Stimulated activated CD8-positive, alpha-beta memory T cell treated with anti-CD3 and anti-CD28 coated beads, Interleukin-2, amount 100 ng/mL, for 1 hour (primary cell): ENCODE measurements at regions not wholly inside any gene's neighbourhood (a gene's known extent, or its start where the extent isn't known, plus 50 kb on each side); places are given as distances from the start of the nearest gene placed in this dataset.

Source experiments
- DNase-seq, 2 donors: peaks; one replicate each; pipeline ENCODE4 v3.0.0-alpha.2; 2020; ENCODE audit warnings: low read depth in 2 of 2

DNA sequence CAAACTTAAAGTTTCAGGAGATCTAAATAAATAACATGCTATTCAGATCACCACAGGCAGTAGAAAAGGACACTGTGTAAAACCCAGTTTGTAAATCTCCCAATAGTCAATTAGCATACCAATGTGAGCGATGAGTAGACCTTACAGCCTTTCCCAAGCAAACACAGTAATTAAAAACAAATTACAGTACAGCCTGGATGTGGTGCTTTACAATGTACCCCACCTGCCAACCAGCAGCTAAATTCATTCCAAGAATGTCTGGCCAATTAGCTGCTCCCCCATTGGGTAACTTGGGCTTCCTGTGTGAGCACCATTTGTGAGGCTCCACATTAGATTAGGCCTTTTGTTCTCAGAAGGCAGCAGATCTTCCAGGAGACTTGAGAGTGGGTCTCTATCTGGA is 635.0 kb downstream of the TBL1XR1 start:
- no peak for DNase-seq

DNA sequence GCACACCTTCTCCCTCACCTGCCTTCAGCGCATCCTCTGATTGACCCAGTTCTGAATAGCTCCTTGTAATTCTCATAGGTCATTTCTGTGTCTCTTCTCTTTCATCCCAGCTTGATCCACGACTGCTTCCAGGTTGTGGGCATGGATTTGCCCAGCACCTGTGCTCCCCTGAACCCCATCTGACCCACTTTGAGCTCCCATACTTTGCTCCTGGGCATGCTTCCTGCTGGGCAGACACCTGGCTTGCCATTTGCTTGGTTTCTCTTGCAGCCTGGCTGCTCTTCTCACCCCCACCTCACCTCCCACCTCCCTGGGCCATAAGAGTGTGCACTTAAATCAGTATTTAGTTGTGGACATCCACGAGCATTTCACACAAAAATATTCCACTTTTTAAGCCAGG is 635.5 kb downstream of the TBL1XR1 start:
- no peak for DNase-seq

DNA sequence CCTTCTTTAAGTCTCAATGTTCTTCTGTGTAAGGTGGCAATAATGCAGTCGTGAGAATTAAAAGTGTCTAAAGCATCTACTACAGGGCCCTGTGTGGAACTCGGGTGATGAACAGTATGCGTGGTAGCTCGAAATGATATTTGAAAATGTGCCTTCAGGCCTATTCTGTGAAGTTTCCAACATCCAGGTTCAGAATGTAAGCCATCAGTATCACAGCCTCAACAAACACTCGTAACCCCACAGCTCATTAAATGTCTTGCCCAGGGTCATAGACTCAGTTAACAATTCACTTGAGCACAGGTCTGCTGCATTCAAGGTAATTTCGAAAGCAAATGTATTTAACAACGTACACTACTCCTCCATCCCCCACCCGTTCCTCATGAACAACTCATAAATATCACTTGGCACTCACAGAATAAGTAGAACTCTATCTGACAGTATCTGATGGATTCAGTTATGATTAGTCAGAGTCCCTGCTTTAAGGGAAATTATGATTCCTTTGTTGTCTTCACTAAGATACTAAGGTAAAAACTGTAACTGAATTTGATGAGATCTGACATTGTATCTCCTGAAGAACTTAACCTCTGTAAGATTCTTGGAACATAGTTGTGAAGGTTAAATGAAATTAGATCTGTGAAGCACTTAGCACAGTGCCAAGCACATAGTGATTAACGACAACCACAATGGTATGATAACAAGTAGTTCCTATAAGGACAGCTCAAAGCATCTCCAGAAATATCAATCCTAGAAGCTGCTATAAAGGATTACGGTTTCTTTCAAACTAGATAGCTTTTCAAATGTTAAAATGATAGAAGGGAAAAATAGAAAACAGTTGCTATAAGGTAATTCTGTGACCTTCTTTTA is 642.3 kb downstream of the TBL1XR1 start:
- DNase-seq: no peak

DNA sequence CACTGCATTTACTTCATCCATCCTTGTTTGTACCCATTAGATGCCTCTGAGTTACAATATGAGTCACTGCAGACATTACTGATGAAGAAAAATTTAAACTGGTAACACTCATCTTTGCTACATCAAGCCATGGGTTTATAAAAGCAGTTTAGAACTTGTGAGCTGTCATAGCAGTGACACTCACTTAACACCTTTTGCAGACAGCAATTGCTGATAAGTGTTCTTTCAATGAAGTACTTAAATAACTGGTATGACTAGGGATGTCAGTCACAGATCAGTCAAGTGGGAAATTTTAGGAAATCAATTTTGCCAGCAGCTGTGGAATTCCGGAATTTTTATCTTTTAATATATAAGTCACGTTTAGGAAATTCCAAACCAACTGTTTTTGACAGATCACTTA is 643.0 kb downstream of the TBL1XR1 start:
- DNase-seq: no peak

DNA sequence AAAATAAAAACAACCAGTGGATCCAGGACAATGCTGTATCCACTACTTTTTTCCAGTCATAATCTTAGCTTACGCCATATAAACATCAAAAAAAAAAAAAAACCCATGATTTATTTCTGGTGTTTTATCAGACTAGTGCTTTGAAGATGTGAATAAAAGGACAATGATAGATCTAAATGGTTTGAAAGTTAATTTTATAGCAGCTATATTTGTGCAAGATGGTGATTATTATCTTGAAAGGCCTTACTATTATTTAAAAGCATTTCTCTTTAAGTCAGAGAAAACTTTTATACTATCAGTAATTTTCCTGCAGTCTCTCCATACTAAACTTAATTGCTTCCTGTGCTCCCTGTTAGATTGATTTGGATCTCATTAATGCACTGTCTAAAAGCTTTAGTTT is 670.3 kb downstream of the TBL1XR1 start:
- DNase-seq: no peak

DNA sequence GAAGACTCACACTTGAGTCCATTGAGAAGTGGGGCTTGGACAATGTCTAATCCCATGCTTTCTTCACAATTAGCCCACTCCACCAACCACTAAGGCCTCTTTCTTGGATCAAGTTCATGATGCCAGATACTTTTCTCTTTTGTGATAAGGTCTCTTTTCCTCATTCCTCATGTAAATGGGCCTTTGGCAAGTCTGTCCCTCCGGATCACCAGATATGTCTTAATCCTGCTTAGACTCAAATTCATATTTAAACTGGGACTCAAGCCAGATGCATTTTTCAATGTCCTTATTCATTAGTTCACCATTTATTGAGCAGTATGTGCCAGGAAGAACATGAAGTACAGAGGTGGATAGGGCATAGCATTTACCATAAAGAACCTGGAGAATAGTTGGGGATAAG is 671.1 kb downstream of the TBL1XR1 start:
- DNase-seq: no peak

DNA sequence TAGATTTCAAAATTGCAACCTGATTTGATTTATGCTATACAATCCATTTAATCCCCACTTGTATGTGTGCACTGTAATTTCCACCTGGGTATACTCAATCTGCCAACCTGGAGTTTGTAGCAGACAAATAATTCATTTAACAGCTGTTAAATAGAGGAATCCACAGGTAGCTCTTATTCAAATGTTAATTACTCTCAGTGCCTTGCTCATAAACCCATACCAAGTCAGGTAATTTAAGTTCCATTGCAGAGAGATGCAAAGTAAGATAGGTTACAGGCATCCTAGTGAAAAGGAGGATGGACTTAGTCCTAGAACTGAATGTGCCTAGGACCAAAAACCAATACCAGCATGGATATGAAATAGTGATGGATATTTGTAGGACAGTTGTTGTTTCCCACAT is 674.2 kb downstream of the TBL1XR1 start:
- no peak for DNase-seq

DNA sequence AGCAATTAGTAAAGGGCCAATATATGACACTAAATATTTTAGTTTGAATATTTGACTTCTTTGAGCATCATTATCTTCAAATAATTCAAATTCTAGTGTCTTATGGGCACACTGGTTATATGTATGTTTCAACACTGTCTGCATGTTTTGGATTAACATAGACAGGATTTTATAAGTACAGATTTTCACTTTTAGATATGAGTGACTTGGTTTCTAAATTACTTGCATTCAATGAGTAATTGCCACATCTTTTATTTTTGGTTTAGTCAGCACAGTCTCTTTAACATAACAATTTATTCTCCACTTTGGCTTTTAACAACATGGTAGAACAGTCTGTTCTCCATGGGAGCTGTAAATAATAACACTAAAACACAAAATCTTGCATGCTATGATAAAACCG is 674.8 kb downstream of the TBL1XR1 start:
- DNase-seq: no peak

DNA sequence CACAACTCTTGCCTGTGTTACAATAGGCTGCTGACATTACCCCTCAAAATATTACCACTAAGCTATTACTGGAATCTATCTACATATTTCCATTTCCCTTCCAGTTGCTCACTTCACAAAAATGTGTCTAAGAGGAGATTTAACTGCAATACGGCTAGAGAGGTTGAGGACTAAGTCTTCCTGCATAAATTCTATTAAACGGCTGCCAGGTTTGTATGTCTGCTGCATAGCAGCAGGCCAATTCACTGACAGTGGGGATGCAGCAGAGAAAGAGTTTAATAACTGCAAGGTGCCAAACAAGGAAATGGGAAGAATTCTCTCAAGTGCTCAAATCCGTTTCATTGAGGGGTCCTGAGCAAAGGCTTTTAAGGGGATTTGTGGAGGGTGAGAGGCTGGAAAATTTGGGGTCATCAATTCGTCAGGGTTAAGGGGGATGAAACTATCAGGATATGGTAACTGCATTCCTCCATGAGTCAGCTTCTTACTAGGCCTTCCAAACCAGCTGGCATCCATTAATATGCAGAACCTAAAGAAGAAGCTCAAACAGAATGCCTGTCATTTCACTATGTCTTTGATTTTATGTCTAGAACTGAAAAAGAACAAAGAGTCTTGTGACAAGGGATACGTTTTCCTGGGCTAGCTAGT is 675.6 kb downstream of the TBL1XR1 start:
- no peak for DNase-seq

DNA sequence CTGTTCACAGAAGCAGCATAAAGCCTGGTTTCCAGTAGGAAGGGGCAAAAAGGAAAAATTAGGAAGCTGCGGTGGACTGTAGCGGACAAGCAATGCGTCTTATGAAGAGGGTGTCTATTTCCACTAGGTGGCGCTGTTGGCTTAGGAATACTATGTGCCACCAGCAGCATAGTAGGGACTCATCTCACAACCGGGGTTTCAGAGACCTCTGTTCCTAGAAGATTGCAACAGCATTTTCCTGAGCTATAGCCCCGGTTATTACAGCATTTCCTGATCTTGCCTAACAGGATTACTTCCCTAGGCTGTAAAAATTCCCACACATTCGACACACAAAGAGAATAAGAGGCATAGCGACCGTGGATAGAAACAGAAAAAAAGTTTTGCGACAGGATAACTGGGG is 683.0 kb downstream of the TBL1XR1 start:
- DNase-seq: no peak

DNA sequence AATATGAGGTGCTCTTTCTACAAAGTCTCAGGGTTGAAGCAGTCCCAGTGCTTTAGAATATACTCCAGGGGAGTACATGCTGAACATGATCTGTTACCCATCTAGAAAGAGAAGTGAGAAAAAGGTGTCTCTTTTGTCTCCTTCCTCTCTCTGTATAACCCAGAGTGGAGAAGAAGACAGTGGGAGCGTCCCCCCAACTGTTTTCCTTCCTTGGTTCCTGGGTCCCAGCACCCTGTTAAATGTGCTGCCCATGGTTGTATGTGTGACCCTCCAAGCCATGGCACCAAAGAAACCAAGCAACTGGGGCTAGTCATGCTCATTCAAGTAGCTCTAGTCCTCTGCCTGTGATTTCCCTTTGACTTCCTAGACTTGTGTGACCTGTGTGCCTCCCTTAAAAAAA is 683.7 kb downstream of the TBL1XR1 start:
- no peak for DNase-seq

DNA sequence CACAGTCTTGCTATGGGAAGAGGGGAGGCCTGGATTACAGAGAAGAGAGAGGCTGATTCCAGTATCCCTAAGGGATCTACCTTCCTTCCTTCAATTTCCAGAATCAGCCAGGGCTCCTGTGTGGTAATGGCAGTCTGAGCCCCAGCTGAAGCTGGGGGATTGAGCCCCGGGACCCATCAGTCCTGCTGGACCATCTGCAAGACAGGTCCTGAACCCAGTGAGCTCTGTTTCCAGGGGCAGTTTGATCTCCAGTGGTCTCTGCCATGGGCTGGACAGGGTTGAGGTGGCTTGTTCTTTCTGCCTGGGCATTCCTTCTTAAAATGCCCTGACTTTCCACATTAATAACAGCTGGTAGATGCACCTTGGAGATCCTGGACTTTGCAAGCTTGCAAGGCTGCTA is 685.2 kb downstream of the TBL1XR1 start:
- no peak for DNase-seq

DNA sequence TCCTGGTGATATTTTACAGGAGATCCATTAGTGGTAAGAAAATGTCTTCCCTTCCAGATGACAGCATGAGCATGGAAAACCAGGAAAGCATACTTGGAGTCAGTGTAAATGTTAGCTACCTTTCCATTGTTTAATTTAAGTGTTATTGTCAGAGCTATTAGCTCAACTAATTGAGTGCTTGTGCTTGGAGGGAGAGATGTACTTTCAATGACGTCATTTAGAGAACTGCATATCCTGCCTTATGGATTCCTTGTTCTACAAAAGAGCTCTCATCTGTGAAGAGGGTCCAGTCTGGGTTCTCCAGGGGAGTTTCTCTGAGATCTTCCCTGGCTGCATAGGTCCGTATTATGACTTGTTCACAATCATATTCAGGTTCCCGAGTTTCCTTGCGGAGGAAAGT is 687.2 kb downstream of the TBL1XR1 start:
- DNase-seq: no peak

DNA sequence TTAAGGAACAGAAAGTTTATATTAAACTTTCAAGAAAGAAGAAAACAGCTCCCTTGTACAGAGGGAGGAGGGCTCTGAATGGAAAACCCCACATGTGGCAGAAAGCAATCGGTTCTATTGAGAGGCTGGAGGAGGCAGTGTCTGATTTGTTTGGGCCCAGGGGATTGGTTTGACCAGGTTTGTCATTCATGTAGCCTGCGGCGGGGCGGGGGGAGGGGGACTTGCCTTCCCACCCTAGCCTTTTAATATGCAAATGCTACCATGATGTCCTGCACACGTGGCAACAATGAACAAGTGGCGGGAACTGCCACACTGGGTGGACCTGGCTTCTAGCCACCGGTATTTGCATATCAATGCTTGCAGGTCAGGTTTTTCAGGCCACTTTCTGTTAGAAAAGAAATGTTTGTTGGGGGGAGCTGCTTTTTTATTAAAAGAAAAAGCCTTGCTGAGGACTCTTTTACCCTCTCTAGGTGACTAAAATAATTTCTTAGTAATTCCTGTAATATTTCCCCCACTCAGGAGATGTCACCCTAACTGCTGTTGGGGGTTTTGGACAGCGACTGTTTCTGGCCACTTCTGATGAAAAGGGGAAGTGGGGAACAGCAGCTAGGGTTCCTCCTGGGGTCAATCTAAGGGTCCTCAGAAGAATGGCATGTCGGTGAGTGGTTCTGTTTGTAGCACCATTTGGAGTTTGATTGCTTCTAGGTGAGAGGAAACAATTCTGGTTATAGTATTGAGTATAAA is 691.2 kb downstream of the TBL1XR1 start:
- no peak for DNase-seq

DNA sequence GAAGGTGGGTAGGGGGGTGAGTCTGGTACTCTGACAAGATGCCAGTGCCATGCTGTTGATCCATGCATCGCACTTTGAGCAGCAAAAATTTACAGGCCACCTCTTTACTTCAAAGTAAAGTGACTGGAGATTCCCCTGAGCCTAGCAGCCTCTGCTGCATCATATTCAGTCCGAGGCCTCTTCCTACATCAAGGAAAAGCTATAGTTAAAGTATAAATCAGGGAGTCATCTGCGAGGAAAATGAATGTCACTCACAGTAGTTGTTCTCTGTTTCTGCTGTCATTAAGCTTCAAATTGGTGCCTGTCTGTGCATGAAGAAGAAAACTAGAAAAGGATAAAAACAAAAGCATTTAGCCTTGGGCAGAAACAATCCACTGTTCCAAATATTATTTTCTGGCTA is 706.2 kb downstream of the TBL1XR1 start:
- no peak for DNase-seq

DNA sequence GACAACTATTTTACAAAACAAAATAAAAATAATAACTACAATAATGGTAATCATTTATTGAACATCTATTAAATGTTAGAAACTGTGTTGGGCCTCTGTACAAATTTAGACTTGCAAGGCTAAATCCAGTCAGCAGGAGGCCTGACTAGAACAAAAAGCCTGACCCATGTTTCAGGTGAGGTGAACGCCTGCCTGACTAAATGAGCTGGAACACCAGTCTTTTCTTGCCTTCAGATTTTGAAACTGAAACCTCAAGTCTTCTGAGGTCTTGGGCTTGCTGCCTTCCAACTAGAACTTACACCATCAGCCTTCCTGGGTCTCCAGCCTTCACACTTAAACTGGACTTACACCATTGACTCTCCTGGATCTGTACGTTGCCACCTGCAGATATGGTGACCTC is 706.9 kb downstream of the TBL1XR1 start:
- DNase-seq: no peak

DNA sequence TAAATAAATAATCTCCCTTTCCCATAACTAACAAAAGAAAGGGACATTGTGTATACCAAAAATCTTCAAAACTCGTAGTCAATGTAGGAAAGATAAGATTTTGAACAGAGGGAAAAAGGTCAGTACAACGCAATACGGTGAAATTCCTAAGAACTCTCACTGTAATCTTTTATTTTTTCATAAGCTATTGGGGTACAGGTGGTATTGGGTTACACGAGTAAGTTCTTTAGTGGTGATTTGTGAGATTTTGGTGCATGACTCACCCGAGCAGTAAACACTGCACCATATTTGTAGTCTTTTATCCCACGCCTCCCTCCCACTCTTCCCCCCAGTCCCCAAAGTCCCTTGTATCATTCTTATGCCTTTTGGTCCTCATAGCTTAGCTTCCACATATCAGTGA is 718.0 kb downstream of the TBL1XR1 start:
- DNase-seq: no peak

DNA sequence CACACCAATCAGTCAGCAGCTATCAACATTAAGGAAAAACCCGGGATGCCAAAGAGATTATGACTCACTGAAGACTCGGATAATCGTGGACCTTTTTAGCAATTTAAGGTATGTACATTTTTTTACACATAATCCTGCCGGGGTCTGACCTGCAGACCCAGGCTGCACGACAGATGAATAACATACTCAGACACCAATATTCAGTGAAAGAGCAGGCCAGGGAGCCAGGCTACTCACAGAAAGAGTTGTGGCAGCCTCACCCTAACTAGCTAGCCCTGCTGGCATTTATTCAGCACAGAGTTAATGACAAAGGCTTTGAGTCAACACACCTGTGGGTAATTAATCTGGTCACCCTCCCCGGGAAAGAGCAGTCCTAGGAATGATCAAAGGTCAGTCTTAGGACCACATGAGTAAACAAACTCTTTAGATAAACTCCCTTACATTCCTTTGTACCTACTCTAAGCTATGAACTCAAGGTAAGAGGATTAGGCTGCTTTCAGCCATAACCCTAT is 727.5 kb downstream of the TBL1XR1 start:
- DNase-seq: no peak

DNA sequence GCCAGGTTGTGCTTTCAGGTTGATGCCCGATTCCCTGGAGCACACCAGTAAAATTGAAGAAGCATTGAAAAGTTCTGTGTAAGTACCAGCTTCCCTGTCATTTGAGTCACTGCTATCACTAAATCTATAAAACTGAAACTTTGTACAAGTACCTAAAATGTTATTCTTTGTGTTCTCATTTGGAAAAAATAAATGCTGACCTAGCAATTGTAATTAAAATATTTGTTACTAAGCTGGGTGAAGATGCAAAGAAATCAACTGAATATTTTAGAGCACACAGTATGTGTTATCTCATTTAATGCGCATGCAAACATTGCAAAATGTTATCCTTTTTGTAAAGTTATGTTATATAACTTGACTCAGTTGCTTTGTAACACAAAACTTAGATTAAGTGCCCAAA is 733.7 kb downstream of the TBL1XR1 start:
- no peak for DNase-seq

DNA sequence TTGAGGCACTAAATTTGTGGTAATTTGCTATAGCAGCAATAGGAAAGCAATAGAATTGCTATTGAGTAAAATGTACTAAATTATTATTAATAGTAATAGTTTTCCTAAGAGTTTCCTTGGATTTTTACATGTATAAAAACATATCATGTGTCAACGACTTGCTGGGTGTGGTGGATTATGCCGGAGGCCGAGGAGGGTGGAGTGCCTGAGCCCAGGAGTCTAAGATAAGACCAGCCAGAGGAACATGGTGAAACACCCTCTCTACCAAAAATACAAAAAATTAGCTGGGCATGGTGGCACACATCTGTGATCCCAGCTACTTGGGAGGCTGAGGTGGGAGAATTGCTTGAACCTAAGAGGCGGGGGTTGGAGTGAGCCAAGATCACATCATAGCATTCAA is 749.9 kb downstream of the TBL1XR1 start:
- DNase-seq: no peak

DNA sequence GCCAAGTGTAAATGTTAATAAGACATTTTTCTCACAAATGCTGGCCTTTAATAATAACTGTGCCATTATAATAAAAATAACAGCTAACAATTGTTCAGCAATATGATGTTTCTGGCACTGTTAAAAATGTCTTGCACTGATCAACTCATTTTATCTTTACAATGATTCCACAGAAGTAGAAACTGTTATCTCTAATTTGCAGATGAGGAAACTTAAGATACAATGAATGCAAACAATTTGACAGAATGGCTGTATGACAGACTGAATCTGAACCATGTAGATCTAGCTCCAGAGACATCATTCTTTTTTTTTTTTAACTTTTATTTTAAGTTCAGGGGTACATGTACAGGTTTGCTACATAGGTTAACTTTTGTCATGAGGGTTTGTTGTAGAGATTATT is 755.0 kb downstream of the TBL1XR1 start:
- no peak for DNase-seq

DNA sequence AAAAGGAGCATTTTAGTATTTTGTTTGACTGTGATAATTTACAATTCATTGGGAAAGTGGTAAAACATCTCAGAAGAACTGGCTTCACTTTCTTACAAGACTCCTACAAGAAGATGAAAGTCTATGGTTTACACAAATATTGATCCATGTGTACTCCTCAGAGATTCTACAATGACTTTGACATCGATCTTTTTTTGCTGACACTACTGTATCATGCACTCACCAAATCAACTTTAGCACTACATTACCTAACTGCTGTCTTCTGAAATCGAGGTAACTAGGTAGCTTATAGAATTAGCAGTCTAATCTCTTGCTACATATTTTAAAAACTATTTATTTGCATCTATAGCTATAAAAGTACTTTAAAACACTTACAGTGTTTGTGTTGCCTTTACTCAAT is 757.6 kb downstream of the TBL1XR1 start:
- DNase-seq: no peak

DNA sequence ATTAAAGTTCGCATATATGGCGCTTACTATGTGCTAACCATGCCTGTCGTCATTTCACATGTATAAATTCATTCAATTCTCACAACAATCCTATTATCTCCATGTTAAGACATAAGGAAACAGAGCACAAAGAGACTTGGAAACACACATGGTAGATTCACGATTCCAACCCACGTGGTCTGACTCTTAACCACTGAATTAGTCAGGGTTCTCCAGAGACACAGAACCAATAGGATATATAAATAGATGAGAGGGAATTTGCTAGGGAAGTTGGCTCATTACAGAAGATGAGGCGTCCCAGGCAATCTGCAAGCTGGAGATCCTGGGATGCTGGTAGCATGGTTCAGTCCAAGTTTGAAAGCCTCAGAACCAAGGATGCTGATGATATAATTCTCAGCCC is 765.3 kb downstream of the TBL1XR1 start:
- no peak for DNase-seq
